ENCODE measurements at regions not wholly inside any gene's neighbourhood (a gene's known extent, or its start where the extent isn't known, plus 50 kb on each side); places are given as distances from the start of the nearest gene placed in this dataset.

GRCh38 chr2:67892339-67892846 lies 170.4 kb downstream of the C1D start:
- 89 to 91% methylated on average over 6 of the region's 6 CpGs for WGBS, 2 donors
- H3K27me3 ChIP-seq, result no peaks in the 10 kb centered on the region
- H3K27ac ChIP-seq, result no peak overlapping the region
- no peak overlapping the region for H3K4me3 ChIP-seq (replicated peaks in 1 of 3)
- no peak for DNase-seq
- H3K36me3 ChIP-seq, result no peaks in the 10 kb centered on the region
- TF ChIP-seq CTCF (IDR thresholded peaks at IDR 0.05) (no peak), POLR2A (IDR thresholded peaks at IDR 0.05) (no peak)
- H3K4me1 ChIP-seq, result peaks cover 14 to 15% of the 10 kb centered on the region in 2 donors
- H3K9me3 ChIP-seq, result no peaks in the 10 kb centered on the region
- intact Hi-C loops (cut with DNase I), result no loop called here

- H3K27me3 ChIP-seq, result no peaks in the 10 kb centered on the region
- H3K4me1 ChIP-seq, result peaks cover 15 to 20% of the 10 kb centered on the region in 2 donors
- H3K27ac ChIP-seq, result peak overlapping the region in 2 of 3 donors; percentile 52 to 57
- H3K4me3 ChIP-seq (replicated peaks in 1 of 3), result no peak overlapping the region
- DNase-seq, result peak; percentile 58 to 68
- intact Hi-C loops (cut with DNase I), result no loop called here
- TF ChIP-seq POLR2A (IDR thresholded peaks at IDR 0.05), result no peak
- TF ChIP-seq CTCF (IDR thresholded peaks at IDR 0.05), result no peak
- no peaks in the 10 kb centered on the region for H3K9me3 ChIP-seq
- no peaks in the 10 kb centered on the region for H3K36me3 ChIP-seq
- WGBS, 2 donors, result 19 to 24% methylated on average over 7 of the region's 7 CpGs
Observed at GRCh38 chr2:67895227-67895941, 167.4 kb downstream of the C1D start.

GRCh38 chr2:67896076-67896475 lies 166.7 kb downstream of the C1D start:
- H3K4me1 ChIP-seq, result peaks cover 15 to 20% of the 10 kb centered on the region in 2 donors
- no peaks in the 10 kb centered on the region for H3K27me3 ChIP-seq
- TF ChIP-seq POLR2A (IDR thresholded peaks at IDR 0.05), result no peak
- TF ChIP-seq CTCF (IDR thresholded peaks at IDR 0.05), result no peak
- H3K36me3 ChIP-seq, result no peaks in the 10 kb centered on the region
- no peak overlapping the region for H3K27ac ChIP-seq
- H3K4me3 ChIP-seq (replicated peaks in 1 of 3), result no peak overlapping the region
- H3K9me3 ChIP-seq, result no peaks in the 10 kb centered on the region
- WGBS, 2 donors, result 79 to 90% methylated on average over 8 of the region's 8 CpGs
- DNase-seq, result no peak
- intact Hi-C loops (cut with DNase I), result no loop called here

GRCh38 chr2:67896476-67896875 lies 166.3 kb downstream of the C1D start:
- no peak overlapping the region for H3K27ac ChIP-seq
- H3K36me3 ChIP-seq, result no peaks in the 10 kb centered on the region
- no peak for DNase-seq
- H3K9me3 ChIP-seq, result no peaks in the 10 kb centered on the region
- intact Hi-C loops (cut with DNase I), result no loop called here
- no peak overlapping the region for H3K4me3 ChIP-seq (replicated peaks in 1 of 3)
- TF ChIP-seq POLR2A (IDR thresholded peaks at IDR 0.05) (no peak), CTCF (IDR thresholded peaks at IDR 0.05) (no peak)
- H3K4me1 ChIP-seq, result peaks cover 15 to 20% of the 10 kb centered on the region in 2 donors
- WGBS, 2 donors, result 75 to 87% methylated on average over 2 of the region's 2 CpGs
- no peaks in the 10 kb centered on the region for H3K27me3 ChIP-seq

GRCh38 chr2:67898595-67898994 lies 164.2 kb downstream of the C1D start:
- no peaks in the 10 kb centered on the region for H3K27me3 ChIP-seq
- TF ChIP-seq POLR2A (IDR thresholded peaks at IDR 0.05), result no peak
- no peak for TF ChIP-seq CTCF (IDR thresholded peaks at IDR 0.05)
- 89 to 94% methylated on average over 4 of the region's 4 CpGs for WGBS, 2 donors
- H3K27ac ChIP-seq, result no peak overlapping the region
- H3K36me3 ChIP-seq, result no peaks in the 10 kb centered on the region
- H3K4me3 ChIP-seq (replicated peaks in 1 of 3), result no peak overlapping the region
- H3K4me1 ChIP-seq, result peaks cover 11 to 15% of the 10 kb centered on the region in 2 donors
- intact Hi-C loops (cut with DNase I), result no loop called here
- H3K9me3 ChIP-seq, result no peaks in the 10 kb centered on the region
- no peak for DNase-seq
